ENCODE measurements at regions not wholly inside any gene's neighbourhood (a gene's known extent, or its start where the extent isn't known, plus 50 kb on each side); places are given as distances from the start of the nearest gene placed in this dataset.

GRCh38 chr5:21181609-21182125, 1193.7 kb upstream of the CDH18 start:
- TF ChIP-seq, protein P1, sequence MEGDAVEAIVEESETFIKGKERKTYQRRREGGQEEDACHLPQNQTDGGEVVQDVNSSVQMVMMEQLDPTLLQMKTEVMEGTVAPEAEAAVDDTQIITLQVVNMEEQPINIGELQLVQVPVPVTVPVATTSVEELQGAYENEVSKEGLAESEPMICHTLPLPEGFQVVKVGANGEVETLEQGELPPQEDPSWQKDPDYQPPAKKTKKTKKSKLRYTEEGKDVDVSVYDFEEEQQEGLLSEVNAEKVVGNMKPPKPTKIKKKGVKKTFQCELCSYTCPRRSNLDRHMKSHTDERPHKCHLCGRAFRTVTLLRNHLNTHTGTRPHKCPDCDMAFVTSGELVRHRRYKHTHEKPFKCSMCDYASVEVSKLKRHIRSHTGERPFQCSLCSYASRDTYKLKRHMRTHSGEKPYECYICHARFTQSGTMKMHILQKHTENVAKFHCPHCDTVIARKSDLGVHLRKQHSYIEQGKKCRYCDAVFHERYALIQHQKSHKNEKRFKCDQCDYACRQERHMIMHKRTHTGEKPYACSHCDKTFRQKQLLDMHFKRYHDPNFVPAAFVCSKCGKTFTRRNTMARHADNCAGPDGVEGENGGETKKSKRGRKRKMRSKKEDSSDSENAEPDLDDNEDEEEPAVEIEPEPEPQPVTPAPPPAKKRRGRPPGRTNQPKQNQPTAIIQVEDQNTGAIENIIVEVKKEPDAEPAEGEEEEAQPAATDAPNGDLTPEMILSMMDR (IDR thresholded peaks at IDR 0.05) = no peak
- no peak for TF ChIP-seq ZFX (IDR thresholded peaks at IDR 0.05; ENCODE audit: borderline replicate concordance)
